Left ventricle myocardium superior (tissue), 1 donor: ENCODE measurements at regions not wholly inside any gene's neighbourhood (a gene's known extent, or its start where the extent isn't known, plus 50 kb on each side); places are given as distances from the start of the nearest gene placed in this dataset.

ENCODE experiments used
- ATAC-seq: fragments of 200-7000 bp; cut with Tn5 transposase; one replicate; pipeline ENCODE4 v1.9.1; 2020; ENCODE audit warnings: mild to moderate bottlenecking, moderate library complexity
- DNase-seq: peaks from one replicate; pipeline ENCODE4 v3.0.0-alpha.2; 2020
- intact Hi-C: fragments of 100-400 bp; cut with micrococcal nuclease; formaldehyde crosslinking; loops from one replicate; pipeline ENCODE4 v1.11.0; 2022
- donor health status: DM: no; HTN: yes; CAD: no; lungs with severe emphysema.

DNA sequence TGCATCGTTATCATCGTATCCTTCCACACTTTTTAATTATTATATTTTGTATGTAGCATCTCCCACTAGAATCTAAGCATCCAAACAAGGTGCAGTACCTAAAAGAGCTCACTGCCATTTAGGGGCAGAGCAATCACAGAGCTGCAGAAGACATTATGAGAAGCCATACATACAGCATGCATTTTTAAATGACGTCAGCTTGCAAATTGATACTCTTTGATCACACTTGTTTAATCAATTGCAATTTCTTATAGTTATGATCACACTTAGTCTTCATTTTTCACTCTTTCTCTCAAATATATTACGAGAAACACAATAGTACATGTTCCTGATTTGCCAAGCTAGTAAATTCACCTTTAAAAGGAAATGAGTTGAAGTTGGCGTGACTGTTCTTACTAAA lies 753.3 kb upstream of the LRRN3 start:
- no peak for ATAC-seq
- DNase-seq = no peak
- intact Hi-C loops = no loop called here

DNA sequence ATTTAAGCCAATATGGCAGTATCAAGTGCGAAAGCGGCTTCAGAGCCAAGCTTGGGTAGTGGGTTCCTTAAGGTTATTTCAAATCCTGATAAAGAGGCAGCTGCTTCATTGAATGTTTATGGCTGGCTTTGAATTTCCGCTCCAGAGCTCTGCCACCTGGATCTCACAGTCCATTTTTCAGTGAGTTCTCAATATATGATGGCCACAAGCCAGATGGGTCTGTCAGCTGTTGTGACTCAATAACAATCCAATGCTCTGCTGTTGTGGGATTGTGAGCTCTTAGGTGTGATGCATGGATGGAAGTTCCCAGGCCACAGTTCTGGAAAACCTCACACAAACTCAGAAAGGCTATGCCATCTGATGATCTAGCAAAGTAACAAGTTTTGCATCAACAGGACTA lies 743.8 kb upstream of the LRRN3 start:
- ATAC-seq (no peak), DNase-seq (no peak)
- intact Hi-C loops = no loop called here

DNA sequence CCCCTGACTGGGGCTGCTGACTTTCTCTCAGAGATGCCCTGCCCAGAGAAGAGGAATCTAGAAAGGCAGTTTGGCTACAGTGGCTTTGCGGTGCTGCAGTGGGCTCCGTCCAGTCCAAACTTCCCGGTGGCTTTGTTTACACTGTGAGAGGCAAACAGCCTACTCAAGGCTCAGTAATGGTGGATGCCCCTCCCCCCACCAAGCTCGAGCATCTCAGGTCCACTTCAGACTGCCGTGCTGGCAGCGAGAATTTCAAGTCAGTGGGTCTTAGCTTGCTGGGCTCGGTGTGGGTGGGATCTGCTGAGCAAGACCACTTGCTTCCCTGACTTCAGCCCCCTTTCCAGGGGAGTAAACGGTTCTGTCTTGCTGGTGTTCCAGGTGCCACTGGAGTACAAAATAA lies 734.5 kb upstream of the LRRN3 start:
- intact Hi-C loops = no loop called here
- DNase-seq = no peak
- no peak for ATAC-seq

DNA sequence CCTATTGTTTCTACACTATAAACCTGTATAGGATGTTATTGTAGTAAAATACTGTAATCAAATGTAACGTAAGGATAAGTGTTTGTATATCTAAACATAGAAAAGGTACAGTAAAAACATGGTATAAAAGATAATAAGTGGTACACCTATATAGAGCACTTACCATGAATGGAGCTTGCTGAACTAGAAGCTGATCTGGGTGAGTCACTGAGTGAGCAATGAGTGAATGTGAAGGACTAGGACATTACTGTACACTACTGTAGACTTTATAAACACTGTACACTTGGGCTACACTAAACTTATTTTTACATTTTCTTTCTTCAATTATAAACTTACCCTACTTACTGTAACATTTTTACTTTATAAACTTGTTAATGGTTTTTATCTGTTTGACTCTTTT lies 732.9 kb upstream of the LRRN3 start:
- no peak for DNase-seq
- ATAC-seq = no peak
- intact Hi-C loops = no loop called here

DNA sequence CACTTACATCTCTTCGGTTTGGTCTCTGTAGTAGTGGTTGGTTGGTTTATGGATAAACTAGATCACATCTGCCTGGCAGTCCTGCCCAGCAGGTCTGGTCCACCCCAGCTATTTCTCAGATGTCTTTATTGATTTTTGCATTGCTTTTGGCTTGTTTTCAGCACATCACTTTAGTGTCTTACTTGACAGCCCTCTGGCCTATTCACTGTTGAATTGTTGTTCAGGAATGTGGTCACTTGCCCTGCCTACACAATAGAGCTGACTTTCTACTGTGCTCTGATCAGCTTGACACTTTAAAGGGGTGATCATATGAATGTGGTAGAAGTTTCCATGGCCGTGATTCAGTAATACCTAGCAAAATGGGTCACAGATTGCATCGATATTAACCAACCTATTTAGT lies 719.2 kb upstream of the LRRN3 start:
- intact Hi-C loops = no loop called here
- ATAC-seq (no peak), DNase-seq (no peak)

DNA sequence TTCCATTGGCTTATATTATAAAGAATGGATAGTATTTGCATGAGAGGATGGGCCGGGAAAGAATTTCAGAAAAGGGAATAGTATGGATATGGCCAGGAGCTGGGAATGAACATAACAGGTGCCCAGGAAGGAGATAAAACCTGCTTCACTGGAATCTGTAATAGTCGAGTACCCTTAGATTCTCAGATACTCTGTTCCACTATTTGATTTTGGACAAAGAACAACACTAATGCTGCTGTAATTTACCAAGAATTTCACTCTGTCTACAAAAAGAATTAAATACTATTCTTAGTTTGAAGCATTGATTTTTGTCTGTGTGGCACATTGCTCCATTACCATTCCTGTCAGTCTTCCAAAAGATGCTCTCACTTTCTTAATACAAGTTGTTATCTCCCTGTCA lies 718.2 kb upstream of the LRRN3 start:
- intact Hi-C loops = no loop called here
- DNase-seq (no peak), ATAC-seq (no peak)

DNA sequence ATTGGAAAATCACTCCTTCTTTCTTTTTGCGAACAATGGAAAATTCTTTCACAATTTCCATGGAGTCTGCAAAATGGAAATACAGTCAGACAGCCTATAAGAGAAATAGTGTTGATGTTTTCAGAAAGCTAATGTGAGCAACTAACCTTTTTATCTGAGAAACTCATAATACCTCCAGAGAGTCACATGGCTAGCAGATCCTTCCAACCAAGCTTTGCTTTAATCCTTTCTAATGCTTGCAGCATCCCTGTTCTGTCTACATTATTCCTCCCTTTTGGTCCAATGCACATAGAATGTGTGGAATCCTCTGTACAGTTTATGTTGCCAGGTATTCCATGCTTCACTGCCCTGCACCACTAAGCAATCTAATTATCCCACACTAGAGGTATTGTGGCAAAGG lies 717.5 kb upstream of the LRRN3 start:
- DNase-seq (no peak), ATAC-seq (no peak)
- intact Hi-C loops = no loop called here

DNA sequence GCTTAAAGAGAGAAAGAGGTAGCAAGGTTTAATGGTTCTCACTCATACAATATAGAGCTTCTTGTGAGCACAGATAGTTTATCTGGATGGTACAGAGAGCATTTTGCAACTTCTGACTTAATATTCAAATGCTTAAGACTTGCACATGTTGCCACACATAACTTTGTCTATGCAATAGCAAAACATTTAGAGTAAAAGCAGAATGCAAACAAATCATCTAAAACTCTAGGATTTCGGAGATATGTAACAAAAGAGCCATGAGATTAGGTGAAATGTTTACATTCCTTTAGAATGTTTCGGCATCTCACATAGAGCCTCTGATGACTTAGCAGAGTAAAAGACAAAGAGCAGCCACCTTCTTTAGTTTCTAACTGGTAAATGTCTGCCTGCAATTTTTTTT lies 717.1 kb upstream of the LRRN3 start:
- DNase-seq (no peak), ATAC-seq (no peak)
- intact Hi-C loops = no loop called here

DNA sequence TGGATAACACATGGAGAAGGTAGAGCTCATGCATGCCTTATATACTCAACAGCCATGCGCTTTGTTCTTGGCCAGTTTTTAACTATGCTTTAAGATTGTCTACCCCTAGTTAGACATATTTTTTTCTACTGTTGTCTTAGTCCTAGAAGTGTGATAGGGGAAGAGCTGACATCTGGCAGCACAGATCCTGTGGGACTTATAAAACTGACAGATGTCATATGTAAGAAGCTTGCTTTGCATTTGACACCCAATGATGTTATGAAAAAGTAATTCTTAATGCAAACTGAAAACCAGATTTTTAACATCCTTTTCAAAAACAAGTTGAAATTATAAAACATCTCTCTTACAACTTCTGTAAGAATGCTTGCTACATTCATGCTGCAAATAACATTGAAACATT lies 715.9 kb upstream of the LRRN3 start:
- intact Hi-C loops = no loop called here
- DNase-seq = no peak
- no peak for ATAC-seq

DNA sequence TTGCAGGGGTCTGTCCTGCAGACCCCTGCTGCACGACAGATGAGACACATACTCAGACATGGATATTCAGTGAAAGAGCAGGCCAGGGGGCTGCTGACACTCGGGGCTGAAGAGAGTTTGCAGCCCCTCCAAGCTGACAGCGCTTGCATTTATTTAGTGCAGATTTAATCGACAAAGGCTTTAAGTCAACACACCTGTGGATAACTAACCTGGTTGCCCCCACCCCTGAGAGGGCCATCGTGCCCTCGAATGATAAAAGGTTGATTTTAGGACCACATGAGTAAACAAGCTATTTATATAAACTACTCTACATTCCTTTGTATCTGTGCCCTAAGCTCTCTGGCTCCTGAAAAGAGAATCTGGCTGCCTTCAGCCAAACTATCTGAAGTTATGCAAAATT lies 708.2 kb upstream of the LRRN3 start:
- ATAC-seq (no peak), DNase-seq (no peak)
- intact Hi-C loops = no loop called here

DNA sequence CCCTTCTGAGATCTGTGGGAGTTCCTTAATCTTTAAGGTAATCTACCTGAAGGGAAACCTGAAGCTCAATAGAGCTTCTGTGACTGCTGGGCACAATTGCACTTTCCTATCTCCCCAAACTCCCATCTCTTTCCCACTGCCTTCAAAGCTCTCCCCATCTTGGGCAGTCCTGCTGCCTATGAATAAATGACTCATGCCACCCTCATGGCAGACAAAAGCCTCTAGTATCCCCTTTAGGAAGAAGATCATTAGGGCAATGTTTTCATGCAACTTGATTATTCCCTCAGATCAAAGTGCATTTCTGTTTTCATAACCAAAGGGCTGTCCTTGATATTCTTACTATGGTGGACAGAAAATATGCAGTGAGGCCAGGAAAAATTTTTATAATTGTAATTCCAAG lies 704.9 kb upstream of the LRRN3 start:
- DNase-seq = no peak
- no peak for ATAC-seq
- intact Hi-C loops = no loop called here

DNA sequence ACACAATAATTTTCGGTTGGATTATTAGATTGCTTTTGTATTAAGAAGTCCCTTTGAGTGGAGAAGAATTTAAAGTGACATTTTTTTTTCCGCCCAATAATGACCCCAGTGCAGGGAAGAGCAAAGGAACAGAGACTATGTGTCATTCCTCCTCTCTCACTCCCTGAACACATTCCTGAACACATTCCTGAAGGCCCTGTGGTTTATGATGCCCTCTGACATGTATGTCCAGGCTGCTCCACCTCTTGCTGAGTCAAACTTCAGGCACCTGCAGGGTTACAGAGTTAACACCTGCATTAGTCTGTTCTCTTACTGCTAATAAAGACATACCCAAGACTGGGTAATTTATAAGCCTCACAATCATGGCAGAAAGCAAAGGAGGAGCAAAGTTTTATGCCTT lies 704.0 kb upstream of the LRRN3 start:
- DNase-seq = no peak
- ATAC-seq = no peak
- intact Hi-C loops = no loop called here

DNA sequence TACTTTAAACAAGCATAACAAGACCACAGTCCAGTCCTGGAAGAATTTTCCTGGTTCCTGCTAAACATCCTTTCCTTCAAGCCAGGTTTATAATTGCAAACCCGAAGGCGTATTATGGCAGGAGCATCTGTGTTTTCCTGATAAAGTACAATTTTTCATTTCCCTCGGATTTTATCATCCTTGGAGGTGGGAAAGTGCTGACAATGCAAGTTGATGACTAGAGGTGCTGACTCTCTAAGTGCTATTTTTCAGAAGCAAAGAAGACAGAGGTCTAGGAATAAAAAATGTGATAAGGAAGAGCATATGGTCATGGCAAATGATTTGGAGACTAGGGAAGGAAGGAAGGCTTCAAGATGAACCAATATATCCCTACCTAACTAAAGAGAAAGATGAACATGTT lies 703.2 kb upstream of the LRRN3 start:
- ATAC-seq = no peak
- intact Hi-C loops = no loop called here
- no peak for DNase-seq

DNA sequence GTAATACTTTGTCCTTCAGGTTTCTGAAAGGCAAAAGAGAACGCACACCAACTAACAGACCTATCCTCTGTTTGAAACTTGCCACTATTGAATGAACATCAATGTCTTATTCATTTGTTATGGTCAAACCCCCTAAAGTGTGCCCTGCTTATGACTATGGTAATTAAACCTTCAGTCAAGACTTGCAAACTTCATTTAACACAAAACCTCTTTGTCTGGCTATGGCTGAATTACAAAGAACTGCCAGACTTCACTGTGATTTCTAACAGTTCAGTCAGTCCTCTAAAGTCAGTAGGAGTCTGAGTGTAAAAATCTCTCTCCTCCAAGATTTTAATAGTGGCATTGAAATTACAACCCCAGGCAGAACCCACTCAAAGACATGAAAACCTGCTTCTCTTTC lies 702.5 kb upstream of the LRRN3 start:
- intact Hi-C loops = no loop called here
- ATAC-seq = no peak
- no peak for DNase-seq

DNA sequence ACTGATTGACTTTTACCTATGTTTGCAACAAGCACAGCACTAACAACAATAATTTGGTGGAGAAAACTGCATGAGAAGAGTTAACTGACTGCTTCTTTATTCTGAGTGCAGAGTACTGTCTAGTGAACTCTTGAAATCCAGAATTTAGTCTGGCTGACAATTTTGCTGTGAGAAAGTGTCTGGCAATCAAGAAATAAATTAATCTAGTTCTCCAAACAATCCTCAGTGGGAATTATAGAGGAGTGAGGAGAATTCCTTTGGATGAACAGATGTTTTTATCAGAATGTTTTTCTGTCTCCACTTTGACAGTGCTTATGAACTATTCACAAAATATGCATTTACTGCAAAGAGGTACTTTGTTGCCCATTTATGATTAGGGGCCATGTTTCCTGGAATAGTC lies 694.9 kb upstream of the LRRN3 start:
- ATAC-seq (no peak), DNase-seq (no peak)
- intact Hi-C loops = no loop called here

DNA sequence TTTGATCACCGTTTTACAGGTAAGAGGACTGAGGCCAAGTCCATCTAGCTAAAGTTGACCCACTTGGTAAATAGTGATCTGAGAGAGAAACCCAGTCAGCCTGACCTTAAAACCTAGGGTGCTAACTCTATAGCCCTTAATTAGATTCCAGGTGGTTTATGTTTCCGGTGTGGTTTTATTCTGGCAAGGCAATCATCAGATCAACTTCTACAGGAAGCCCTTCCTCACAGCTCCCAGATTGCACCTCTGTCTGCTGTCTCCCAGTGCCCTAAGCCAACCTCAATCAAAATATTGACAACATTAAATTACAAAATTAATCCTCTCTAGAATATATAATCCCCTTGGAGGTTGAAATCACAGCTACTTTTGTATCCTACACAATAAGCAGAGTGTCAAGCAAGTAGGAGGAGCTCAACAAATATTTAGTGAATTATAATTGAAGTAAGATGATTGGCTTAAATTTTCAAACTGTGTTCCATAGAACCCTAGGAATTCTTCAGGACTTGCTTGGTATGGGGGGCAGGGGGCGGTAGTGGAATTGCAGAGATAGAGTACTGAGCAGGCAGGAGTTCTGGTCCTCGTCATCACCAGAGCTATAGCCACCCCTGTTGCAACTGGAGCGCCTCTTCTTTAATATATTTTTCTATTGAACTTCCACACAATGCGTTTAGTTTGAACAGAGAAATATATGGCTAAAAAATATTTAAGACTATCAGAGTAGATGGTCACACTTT lies 692.8 kb upstream of the LRRN3 start:
- intact Hi-C loops = no loop called here
- no peak for DNase-seq
- no peak for ATAC-seq

DNA sequence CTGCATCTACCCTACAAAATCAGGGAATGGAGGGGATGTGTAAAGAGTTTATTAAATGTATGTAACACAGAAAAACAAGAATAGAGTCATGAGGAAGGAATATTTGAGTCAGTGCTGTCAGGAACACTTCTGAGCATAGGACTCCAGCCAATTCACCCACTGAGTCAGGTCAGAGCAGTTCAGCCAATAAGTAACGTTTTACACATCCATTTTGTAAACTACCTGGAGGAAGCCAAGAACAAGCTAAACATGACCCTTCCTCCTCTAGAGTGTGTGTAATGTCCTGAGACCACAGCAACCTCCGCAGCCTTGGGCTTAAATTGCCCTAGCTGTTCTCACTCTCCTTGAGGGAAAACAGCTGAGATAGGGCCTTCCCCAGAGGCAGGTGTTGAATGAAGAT lies 691.5 kb upstream of the LRRN3 start:
- DNase-seq = no peak
- ATAC-seq = no peak
- intact Hi-C loops = no loop called here

DNA sequence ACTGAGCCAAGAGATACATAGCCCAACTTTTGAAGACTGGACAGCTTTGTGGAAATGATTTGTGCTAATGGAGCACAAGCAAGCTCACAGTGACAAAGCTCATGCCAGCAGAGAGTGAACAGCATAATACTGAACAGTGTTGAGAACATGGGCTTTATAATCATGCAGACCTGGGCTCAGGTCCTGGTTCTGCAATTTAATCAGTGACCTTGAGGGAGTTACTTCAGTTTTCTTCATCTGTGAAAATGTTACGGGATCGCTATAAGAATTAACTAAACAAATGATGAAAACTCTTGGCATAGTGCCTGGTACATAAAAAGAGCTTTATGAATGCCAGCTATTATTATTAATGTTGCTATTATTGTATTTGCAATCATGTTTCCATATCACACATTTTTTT lies 690.5 kb upstream of the LRRN3 start:
- DNase-seq (no peak), ATAC-seq (no peak)
- intact Hi-C loops = no loop called here

DNA sequence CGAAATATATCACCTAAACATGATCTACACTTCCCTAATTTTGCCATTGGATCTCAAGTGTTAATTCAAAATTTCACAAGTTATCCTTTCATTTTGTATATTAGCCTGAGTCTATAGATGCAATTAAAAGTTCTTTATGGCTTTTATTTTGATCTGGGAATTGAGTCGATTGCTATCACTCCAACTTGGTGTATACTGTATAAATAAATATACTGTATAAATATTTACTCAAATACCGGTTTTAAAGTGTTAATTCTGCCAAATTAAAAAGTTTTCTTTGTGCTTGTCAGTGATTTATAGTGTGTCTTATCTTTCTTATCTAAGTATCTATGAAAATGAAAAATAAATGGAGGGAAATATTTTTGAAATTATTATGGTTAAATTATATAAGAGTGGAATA lies 683.7 kb upstream of the LRRN3 start:
- no peak for ATAC-seq
- intact Hi-C loops = no loop called here
- DNase-seq = no peak

DNA sequence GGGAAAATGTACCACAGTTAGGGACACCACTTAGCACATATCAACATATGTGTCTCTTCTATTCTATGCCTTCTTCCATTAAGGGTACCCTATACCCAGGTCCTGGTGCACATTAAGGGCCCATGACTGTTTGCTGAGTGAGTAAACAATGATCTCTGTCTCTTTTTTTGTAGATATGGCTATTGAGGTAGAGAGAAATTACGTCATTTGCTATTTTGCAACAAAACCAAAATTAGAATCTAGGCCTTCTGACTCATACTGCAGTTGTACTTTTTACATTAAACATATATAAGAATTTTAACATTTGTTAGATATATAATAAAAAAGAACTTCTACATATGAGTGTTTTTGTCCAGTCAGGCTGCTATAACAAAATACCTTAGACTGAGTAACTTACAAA lies 683.2 kb upstream of the LRRN3 start:
- no peak for ATAC-seq
- DNase-seq = no peak

DNA sequence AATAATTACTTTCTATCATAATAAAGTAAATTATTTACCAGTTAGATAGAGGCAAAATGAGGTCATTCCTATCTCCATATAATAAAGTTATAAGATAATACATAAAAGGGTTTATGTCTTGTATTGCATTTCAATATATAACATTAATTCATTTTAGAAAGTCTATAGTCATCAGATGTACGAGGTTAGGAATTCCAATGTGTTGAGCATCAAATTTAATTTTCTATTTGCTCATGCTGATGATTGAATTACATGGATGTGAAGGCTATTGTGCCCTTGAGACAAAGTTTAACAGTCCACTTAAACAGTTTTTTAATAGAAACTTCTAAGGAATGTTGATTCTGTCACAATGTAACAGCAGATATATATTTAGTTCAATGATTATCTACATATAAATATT lies 678.3 kb upstream of the LRRN3 start:
- no peak for ATAC-seq
- intact Hi-C loops = no loop called here
- DNase-seq = no peak

More for the DNA sequence above, 683.2 kb upstream of the LRRN3 start:
- intact Hi-C loops = no loop called here

DNA sequence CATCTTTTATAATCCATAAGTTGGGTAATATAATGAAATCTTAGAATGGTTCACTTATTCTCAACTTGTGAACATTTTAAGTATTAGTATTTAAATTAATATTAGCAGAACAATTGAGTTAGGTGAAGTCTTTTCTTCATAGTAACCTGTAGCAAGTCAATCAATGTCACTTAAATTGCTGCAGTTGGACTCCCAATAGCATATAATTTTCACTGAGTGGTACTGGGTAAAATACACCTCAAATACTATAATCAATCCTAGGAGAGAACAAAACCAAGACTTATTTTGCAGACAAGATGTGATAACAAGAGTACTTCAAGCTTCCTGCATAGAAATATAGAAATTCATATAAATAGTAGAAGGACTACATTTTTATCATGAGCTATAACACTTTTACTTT lies 677.9 kb upstream of the LRRN3 start:
- intact Hi-C loops = no loop called here
- DNase-seq = no peak
- ATAC-seq = no peak
